OCI-LY1 (cell line): ENCODE measurements at regions not wholly inside any gene's neighbourhood (a gene's known extent, or its start where the extent isn't known, plus 50 kb on each side); places are given as distances from the start of the nearest gene placed in this dataset.

ENCODE experiments used
- EZH2 ChIP-seq: fragments of 200-600 bp; sonication (generic), shearing (Covaris generic); IDR thresholded peaks from 2 replicates; pipeline ENCODE4 v1.8.0; 2017; ENCODE audit warnings: borderline replicate concordance, mixed run types, mild to moderate bottlenecking, antibody characterized with exemption, low read length, moderate library complexity, mixed read lengths
- TF ChIP-seq, protein P1 (sequence below): fragments of 200-600 bp; sonication (generic), shearing (Covaris generic); IDR thresholded peaks from 2 replicates; pipeline ENCODE4 v1.5.1; 2017; ENCODE audit warnings: mild to moderate bottlenecking, antibody characterized with exemption, low read length, moderate library complexity, mixed read lengths

DNA sequence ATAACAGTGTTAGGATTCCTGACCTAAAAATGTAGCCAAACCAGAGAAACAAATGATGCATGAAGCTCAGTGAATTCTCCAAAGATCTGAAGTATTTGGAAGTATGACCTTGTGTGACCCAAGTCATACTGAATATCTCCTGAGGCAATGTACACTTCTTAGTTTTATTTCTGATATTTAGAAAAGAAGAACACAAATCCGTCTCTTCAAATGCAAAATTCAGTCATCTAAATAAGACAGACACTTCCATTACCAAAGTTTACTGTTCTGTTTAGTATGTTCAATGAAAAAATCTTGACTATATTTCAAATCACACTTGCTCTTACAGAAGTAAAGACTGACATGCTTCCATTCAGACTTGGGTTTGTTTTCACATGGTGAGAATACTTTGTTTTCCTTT, 495.7 kb downstream of the RIT2 start:
- TF ChIP-seq, protein P1, sequence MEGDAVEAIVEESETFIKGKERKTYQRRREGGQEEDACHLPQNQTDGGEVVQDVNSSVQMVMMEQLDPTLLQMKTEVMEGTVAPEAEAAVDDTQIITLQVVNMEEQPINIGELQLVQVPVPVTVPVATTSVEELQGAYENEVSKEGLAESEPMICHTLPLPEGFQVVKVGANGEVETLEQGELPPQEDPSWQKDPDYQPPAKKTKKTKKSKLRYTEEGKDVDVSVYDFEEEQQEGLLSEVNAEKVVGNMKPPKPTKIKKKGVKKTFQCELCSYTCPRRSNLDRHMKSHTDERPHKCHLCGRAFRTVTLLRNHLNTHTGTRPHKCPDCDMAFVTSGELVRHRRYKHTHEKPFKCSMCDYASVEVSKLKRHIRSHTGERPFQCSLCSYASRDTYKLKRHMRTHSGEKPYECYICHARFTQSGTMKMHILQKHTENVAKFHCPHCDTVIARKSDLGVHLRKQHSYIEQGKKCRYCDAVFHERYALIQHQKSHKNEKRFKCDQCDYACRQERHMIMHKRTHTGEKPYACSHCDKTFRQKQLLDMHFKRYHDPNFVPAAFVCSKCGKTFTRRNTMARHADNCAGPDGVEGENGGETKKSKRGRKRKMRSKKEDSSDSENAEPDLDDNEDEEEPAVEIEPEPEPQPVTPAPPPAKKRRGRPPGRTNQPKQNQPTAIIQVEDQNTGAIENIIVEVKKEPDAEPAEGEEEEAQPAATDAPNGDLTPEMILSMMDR: no peak
- no peak for TF ChIP-seq EZH2
